Testis (tissue), 2 donors: ENCODE measurements at regions not wholly inside any gene's neighbourhood (a gene's known extent, or its start where the extent isn't known, plus 50 kb on each side); places are given as distances from the start of the nearest gene placed in this dataset.

ENCODE experiments used
- POLR2A ChIP-seq: fragments of 450-650 bp; IDR thresholded peaks from one replicate; pipeline ENCODE4 v1.6.1; 2017; ENCODE audit warnings: antibody characterized with exemption, mild to moderate bottlenecking, moderate library complexity
- TF ChIP-seq, protein P1 (sequence below), 3 experiments: fragments of 450-650 bp in 2 of 3; fragments of 200-600 bp in 1 of 3; sonication (generic) in 1 of 3; IDR thresholded peaks; one replicate each; pipeline ENCODE4 v1.5.1; 2016 to 2019; ENCODE audit warnings: antibody characterized with exemption in 3 of 3, mild to moderate bottlenecking in 2 of 3, moderate library complexity in 1 of 3

DNA sequence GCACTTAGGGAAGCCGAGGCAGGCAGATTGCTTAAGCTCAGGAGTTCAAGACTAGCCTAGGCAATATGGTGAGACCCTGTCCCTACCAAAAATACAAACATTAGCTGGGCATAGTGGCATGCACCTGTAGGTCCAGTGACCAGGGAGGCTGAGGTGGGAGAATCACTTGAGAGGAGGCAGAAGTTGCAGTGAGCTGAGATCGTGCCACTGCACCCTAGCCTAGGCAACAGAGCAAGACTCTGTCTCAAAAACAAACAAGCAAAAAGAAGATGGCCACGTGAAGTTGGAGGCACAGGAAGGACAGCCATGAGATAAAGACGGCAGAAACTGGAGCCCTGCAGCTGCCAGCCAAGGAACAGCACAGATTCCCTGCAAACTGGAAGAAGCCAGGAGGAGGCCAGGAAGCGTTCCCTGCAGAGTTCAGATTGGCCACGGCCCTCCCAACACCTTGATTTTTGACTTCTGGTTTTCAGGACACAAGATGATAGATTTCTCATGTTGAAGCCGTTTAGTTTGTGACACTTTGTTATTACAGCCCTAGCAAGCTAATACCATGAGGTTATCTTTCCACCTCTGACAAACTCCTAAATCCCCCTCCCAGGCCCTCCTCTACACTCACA lies 786.7 kb downstream of the UQCRFS1 start:
- TF ChIP-seq, protein P1, sequence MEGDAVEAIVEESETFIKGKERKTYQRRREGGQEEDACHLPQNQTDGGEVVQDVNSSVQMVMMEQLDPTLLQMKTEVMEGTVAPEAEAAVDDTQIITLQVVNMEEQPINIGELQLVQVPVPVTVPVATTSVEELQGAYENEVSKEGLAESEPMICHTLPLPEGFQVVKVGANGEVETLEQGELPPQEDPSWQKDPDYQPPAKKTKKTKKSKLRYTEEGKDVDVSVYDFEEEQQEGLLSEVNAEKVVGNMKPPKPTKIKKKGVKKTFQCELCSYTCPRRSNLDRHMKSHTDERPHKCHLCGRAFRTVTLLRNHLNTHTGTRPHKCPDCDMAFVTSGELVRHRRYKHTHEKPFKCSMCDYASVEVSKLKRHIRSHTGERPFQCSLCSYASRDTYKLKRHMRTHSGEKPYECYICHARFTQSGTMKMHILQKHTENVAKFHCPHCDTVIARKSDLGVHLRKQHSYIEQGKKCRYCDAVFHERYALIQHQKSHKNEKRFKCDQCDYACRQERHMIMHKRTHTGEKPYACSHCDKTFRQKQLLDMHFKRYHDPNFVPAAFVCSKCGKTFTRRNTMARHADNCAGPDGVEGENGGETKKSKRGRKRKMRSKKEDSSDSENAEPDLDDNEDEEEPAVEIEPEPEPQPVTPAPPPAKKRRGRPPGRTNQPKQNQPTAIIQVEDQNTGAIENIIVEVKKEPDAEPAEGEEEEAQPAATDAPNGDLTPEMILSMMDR (IDR thresholded peaks at IDR 0.05) = no peak
- no peak for TF ChIP-seq POLR2A
